HL-60 (cell line): ENCODE measurements at regions not wholly inside any gene's neighbourhood (a gene's known extent, or its start where the extent isn't known, plus 50 kb on each side); places are given as distances from the start of the nearest gene placed in this dataset.

Experiments
- DNase-seq, 2 experiments: peaks; one replicate each; pipeline ENCODE4 v3.0.0-alpha.2; 2010 to 2020; ENCODE audit warnings: low read depth in 1 of 2, low spot score in 1 of 2
- H3K27ac ChIP-seq: fragments of 250-450 bp; sonication (Bioruptor Pico); replicated peaks from 2 replicates; pipeline ENCODE4 v1.5.1; 2020; ENCODE audit warnings: mild to moderate bottlenecking, moderate library complexity
- H3K27me3 ChIP-seq: fragments of 250-450 bp; sonication (Bioruptor Pico); 2 replicates; pipeline ENCODE4 v1.5.1; 2021; ENCODE audit warnings: mild to moderate bottlenecking, moderate library complexity; ENCODE audit not compliant: insufficient read depth, poor library complexity, severe bottlenecking
- H3K4me3 ChIP-seq: replicated peaks from 2 replicates; pipeline ENCODE4 v1.5.1; 2011; ENCODE audit warnings: mild to moderate bottlenecking, control low read depth, low read length; ENCODE audit not compliant: insufficient read depth
- CTCF ChIP-seq: IDR thresholded peaks from one replicate; pipeline ENCODE4 v1.5.1; 2011; ENCODE audit warnings: low read length, control low read depth, inconsistent platforms; ENCODE audit not compliant: insufficient read depth
- GABPA ChIP-seq: IDR thresholded peaks from 2 replicates; pipeline ENCODE4 v1.6.1; 2012; ENCODE audit warnings: low read depth
- POLR2AphosphoS5 ChIP-seq: IDR thresholded peaks from 2 replicates; pipeline ENCODE4 v1.6.1; 2012; ENCODE audit warnings: low read depth
- REST ChIP-seq: IDR thresholded peaks from 2 replicates; pipeline ENCODE4 v1.6.1; 2012; ENCODE audit warnings: low read depth; ENCODE audit not compliant: insufficient replicate concordance
- SPI1 ChIP-seq: IDR thresholded peaks from 2 replicates; pipeline ENCODE4 v1.6.1; 2012; ENCODE audit warnings: low read depth, mild to moderate bottlenecking, borderline replicate concordance

- DNase-seq = peak in 1 of 2 experiments; percentile 8
- TF ChIP-seq GABPA (no peak), CTCF (no peak), POLR2AphosphoS5 (no peak), REST (no peak), SPI1 (no peak)
- Histone ChIP-seq H3K4me3 (no peak overlapping the region), H3K27me3 (no peaks in the 10 kb centered on the region), H3K27ac (no peak overlapping the region)
These were observed 147.8 kb downstream of the TMEM18 start for GRCh38 chr2:529424-529823.

GRCh38 chr2:527581-527980 lies 149.6 kb downstream of the TMEM18 start:
- DNase-seq = no peak
- TF ChIP-seq POLR2AphosphoS5 = no peak
- no peak for TF ChIP-seq CTCF
- no peak for TF ChIP-seq GABPA
- no peak for TF ChIP-seq REST
- TF ChIP-seq SPI1 = no peak
- no peak overlapping the region for H3K27ac ChIP-seq
- no peaks in the 10 kb centered on the region for H3K27me3 ChIP-seq
- no peak overlapping the region for H3K4me3 ChIP-seq

GRCh38 chr2:526918-527317 lies 150.3 kb downstream of the TMEM18 start:
- Histone ChIP-seq H3K27ac (no peak overlapping the region), H3K4me3 (no peak overlapping the region), H3K27me3 (no peaks in the 10 kb centered on the region)
- TF ChIP-seq SPI1 (no peak), POLR2AphosphoS5 (no peak), REST (no peak), CTCF (no peak), GABPA (no peak)
- no peak for DNase-seq
